ENCODE measurements at regions not wholly inside any gene's neighbourhood (a gene's known extent, or its start where the extent isn't known, plus 50 kb on each side); places are given as distances from the start of the nearest gene placed in this dataset.

- TF ChIP-seq, protein P1, sequence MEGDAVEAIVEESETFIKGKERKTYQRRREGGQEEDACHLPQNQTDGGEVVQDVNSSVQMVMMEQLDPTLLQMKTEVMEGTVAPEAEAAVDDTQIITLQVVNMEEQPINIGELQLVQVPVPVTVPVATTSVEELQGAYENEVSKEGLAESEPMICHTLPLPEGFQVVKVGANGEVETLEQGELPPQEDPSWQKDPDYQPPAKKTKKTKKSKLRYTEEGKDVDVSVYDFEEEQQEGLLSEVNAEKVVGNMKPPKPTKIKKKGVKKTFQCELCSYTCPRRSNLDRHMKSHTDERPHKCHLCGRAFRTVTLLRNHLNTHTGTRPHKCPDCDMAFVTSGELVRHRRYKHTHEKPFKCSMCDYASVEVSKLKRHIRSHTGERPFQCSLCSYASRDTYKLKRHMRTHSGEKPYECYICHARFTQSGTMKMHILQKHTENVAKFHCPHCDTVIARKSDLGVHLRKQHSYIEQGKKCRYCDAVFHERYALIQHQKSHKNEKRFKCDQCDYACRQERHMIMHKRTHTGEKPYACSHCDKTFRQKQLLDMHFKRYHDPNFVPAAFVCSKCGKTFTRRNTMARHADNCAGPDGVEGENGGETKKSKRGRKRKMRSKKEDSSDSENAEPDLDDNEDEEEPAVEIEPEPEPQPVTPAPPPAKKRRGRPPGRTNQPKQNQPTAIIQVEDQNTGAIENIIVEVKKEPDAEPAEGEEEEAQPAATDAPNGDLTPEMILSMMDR (IDR thresholded peaks at IDR 0.05; ENCODE audit: insufficient read depth, low read length): no peak
- no peak for TF ChIP-seq REST (IDR thresholded peaks at IDR 0.05; ENCODE audit: insufficient replicate concordance, low read depth)
Measured at GRCh38 chr12:30862486-30862885, 64.1 kb upstream of the TSPAN11 start.
